HG03097 (cell line): ENCODE measurements at regions not wholly inside any gene's neighbourhood (a gene's known extent, or its start where the extent isn't known, plus 50 kb on each side); places are given as distances from the start of the nearest gene placed in this dataset.

Source experiments
- ATAC-seq: cut with Tn5 transposase; IDR thresholded peaks from one replicate; pipeline ENCODE4 v1.9.1; 2021; ENCODE audit not compliant: unreplicated experiment, low FRiP score

DNA sequence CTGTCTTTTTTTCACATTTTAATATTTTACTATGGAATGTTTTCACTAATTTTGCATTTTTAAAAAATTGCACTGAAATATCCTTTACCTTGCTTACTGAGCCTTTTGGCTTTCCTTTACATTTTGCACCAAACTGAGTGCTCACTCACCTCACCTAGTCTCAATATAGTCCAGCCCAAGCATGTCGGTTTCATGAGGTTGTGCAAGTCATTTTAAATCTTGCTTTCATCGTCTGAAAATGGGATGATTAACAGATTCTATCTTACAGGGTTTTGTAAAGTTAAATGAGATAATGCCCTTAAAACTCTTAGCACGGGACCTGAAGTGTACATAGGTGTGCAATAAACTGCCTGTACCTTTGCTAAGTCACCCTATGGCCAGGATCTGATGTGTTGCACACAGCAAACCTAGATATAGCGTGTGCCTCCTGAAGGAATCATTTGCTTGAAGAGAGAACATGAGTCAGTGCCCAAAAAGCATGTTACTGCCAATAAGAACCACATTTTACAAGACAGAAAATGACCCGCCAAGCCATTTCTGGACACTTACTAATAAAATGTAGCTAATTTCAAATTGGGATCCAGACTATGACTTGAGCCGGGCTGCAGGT is 199.8 kb downstream of the JCAD start:
- ATAC-seq, result no peak

DNA sequence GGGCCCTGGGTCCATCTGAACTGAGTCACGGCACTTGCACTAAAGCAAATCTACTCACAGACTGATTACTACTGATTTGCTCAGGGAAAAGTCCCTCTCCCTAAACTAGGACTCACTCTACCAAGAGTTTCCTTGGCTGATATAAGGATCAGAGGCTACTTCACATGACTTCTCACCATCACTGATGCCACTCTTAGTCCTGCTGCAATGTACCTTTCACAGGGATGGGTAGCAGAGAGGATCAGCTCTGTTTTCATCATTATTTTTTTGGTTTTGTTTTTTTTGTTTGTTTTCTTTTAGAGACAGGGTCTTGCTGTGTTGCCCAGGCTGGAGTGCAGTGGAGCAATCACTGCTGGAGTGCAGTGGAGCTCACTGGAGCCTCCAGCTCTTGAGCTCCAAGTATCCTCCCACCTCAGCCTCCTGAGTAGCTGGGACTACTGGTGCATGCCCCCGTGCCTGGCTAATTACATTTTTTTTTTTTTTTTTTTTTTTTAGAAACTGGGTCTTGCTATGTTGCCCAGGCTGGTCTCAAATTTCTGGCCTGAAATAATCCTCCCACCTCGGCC is 200.6 kb downstream of the JCAD start:
- no peak for ATAC-seq

GRCh38 chr10:29857843-29858701 is 201.3 kb downstream of the JCAD start:
- no peak for ATAC-seq

GRCh38 chr10:29856295-29856694 is 203.1 kb downstream of the JCAD start:
- ATAC-seq, result no peak

DNA sequence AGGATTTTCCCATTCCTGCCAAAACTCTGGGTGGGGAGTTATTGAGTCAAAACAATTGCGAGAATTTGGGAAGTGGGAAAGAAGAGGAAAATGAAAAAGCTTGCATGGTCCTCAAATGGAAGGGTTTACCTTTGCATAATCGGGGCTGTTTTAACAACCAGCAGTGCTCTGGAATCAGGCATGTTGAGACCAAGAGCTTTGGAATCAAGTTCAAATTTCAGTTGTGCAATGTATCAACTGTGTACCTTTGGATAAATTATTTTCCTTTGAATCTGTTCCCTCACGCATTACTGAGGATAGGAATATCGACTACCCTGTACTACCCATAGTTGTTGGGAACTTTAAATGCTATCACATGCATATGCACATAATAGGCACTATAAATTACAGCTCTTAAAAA is 205.5 kb downstream of the JCAD start:
- ATAC-seq, result no peak

DNA sequence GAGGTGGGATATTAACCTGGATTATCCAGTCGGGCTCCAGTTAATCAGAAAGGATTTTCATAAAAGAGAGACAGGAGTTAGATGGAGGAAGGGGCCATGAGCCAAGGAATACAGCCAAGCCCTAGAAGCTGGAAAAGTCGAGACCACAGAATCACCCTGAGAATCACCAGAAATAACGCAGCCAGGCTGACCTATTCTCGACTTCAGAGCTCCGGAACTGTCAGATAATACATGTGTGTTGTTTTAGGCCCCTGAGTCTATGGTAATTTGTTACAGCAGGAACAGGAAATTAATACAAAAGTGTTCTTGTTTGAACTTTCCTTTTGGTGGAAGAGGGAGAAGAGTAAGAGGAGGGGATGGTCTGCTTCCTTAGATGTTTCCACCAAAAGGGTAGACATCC is 208.1 kb downstream of the JCAD start:
- no peak for ATAC-seq

DNA sequence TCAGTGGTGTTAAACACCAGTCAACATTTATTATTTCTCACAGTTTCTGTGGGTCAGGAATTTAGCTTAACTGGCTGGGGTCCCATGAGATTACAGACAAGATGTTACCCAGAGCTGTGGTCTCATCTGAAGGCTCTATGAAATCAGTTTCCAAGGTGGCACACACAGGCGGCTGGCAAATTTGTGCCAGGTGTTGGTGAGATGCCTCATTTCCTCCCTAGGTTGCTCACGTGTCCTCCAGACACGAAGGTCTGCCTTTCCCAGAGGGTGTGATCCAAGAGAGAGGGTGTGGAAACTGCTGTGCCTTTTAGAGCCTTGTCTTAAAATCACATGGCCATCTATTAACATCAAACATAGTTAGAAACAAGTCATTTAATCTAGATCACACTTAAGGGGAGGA is 209.0 kb downstream of the JCAD start:
- ATAC-seq, result no peak

- ATAC-seq, result no peak
These were observed 209.5 kb downstream of the JCAD start for GRCh38 chr10:29849886-29850285.

- no peak for ATAC-seq
These were observed 210.1 kb downstream of the JCAD start for GRCh38 chr10:29849126-29849833.

DNA sequence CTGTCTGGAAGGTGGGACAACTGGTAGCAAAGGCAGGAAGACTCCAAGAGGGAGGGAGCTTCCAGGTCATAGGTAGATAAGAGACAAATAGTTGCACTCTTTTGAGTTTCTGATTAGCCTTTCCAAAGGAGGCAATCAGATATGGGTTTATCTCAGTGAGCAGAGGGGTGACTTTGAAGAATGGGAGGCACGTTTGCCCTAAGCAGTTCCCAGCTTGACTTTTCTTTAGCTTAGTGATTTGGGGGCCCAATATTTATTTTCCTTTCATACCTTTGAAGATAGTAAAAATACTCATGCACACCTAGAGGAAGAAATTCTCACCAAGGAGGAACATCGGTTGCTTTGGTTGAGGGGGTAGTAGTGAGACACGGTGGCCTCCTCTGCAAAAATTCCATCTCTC is 212.1 kb upstream of the SVIL start:
- ATAC-seq, result no peak

DNA sequence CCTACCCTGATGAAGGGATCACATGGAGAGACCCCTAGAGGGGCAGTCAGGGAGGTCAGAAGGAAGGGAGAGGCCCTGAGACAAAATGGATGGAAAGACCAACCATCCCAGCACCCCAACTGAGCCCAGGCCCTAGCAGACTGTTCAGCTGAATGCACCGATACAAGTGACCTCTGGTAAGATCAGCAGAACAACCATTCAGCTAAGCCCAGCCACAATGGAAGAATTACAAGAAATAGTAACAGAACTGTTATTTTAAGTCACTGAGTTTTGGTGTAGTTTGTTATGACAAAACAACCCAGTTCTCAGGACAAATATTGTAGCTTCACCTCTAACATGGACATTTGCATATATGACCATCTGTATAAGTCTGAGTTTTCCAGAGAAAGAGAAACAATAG is 210.4 kb upstream of the SVIL start:
- no peak for ATAC-seq

GRCh38 chr10:29843143-29843542 is 208.4 kb upstream of the SVIL start:
- ATAC-seq, result no peak

DNA sequence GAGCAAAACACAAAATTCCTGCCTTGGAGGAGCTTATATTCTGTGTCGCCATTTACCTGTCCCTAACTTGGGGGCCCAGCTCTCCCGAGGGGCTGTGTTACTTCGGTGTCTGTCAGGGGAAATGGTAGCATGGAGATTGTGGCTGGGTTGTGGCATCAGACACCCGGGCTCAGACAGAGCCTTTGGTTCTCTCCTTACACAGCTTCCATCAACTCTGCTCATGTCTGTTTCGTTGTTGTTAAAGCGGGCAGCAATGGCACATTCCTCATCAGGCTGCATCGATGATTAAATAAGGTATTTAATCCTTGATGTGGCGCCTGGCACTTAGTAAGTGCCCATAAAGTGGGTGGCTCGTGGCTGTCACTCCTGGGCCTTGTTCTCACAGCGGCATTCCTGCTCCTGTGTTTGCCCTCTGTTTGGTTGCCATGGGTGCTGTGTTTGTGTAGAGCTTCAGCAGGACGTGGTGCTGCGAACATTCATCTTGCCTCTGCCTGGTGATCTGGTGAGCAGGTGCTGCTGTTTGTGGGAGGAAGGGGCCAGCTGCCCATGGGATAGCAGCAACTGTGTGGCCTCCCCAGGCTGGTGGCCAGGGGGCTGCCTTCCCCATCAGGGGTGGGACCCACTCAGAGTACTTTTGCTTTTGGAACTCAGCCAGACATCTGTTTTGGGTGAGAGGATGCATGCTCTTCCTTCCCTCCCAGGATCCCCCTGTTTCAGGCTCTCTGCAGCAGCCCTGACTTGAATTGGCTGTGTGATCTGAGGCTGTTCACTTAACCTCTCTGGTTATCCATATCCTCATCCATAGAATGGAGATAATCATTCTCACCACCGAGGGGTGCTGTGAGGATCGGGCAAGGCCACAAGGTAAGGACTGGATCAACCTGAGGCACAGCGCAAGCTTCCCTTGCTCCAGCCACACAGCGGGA is 207.2 kb upstream of the SVIL start:
- ATAC-seq, result no peak

- ATAC-seq, result no peak
These were observed 205.9 kb upstream of the SVIL start for GRCh38 chr10:29840516-29841276.

- no peak for ATAC-seq
These were observed 205.2 kb upstream of the SVIL start for GRCh38 chr10:29839826-29840515.

DNA sequence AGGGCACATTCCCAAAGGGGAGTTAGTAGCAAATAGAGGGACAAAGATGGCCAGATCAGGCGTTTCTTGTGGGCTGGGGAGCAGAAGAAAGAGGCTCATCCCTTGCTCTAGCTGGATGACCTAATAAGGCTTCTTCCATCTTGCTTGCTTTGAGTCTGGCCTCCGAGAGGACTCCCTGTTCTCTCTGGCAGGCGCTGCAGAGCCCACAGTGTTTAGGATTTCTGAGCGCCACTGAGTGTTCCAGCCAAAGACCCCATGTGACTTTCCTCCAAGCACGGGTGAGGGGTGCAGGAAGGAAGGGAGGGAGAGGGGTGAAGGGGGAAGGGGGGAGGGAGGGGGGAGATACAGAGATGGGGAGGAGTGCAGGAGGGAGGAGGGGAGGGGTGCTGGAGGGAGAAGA is 203.8 kb upstream of the SVIL start:
- no peak for ATAC-seq

DNA sequence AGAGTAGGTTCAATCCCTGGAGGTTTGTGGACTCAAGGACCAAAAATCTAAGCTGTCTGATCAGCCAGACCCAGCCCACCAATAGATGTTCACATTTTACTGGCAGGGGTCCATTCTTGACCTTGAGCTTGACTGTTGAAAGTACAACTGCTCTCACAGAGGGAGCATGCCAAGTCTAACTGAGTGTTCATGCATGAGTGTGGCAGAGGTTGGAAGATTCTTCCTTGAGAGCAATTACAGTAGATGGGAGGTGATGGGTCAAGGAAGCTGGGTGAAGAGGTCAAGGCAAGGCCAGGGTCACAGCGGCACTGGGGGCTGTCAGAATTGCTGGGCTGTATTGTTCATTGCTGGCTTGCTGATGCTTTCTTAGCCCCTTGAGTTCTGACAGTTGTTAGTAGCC is 202.8 kb upstream of the SVIL start:
- no peak for ATAC-seq

DNA sequence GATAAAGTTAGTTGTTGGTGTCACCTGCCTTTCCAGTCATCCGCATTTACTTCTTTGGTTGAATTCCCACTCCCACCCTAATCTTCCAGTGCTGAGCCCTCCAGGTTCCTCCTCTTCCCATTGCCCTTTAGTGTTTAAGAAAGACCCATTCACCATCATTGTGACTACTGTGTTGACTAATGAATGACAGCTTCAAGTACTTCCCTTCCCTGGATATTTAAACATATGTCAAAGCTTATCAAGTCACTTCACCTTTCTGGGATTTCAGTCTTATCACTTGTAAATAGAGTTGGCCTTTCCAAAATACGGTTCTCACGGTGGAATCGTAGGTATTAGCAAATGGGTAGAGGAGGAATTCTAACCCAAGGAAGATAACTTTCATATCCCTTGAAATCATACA is 201.6 kb upstream of the SVIL start:
- no peak for ATAC-seq

- ATAC-seq, result no peak
These were observed 200.3 kb upstream of the SVIL start for GRCh38 chr10:29835055-29835454.
